Epithelial cell of esophagus (primary cell): ENCODE measurements at regions not wholly inside any gene's neighbourhood (a gene's known extent, or its start where the extent isn't known, plus 50 kb on each side); places are given as distances from the start of the nearest gene placed in this dataset.

Experiments used
- DNase-seq: peaks from one replicate; pipeline ENCODE4 v3.0.0; 2010; ENCODE audit warnings: low read depth
- H3K4me3 ChIP-seq: 2 replicates; pipeline ENCODE4 v1.5.1; 2011; ENCODE audit warnings: mild to moderate bottlenecking, low read length, control low read depth
- TF ChIP-seq, protein P1 (sequence below): IDR thresholded peaks from 2 replicates; pipeline ENCODE4 v1.5.1; 2011; ENCODE audit warnings: low read depth, mild to moderate bottlenecking, low read length, control low read depth, inconsistent platforms; ENCODE audit not compliant: insufficient read depth; ENCODE audit errors: missing control alignments

DNA sequence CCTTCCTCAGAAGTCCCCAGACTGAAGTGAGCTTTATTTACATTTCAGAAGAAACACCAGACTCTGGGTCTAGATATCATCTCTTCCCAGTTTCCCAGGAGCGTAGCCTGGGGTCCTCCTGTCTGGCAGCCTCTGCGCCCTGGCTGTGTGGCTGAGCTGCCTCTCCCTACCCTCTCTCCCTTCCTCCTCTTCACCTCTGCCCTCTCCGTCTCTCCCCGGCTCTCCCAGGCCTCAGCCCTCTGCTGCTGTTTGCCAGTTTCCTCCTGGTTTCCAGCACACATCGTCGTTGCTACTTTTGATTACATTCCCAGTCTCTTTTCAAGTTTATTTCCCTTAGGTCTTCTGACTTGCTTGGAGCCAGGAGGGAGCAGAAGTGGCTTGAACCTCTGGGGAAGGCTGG is 91.1 kb upstream of the DISP3 start:
- no peak overlapping the region for H3K4me3 ChIP-seq
- no peak for DNase-seq
- TF ChIP-seq, protein P1, sequence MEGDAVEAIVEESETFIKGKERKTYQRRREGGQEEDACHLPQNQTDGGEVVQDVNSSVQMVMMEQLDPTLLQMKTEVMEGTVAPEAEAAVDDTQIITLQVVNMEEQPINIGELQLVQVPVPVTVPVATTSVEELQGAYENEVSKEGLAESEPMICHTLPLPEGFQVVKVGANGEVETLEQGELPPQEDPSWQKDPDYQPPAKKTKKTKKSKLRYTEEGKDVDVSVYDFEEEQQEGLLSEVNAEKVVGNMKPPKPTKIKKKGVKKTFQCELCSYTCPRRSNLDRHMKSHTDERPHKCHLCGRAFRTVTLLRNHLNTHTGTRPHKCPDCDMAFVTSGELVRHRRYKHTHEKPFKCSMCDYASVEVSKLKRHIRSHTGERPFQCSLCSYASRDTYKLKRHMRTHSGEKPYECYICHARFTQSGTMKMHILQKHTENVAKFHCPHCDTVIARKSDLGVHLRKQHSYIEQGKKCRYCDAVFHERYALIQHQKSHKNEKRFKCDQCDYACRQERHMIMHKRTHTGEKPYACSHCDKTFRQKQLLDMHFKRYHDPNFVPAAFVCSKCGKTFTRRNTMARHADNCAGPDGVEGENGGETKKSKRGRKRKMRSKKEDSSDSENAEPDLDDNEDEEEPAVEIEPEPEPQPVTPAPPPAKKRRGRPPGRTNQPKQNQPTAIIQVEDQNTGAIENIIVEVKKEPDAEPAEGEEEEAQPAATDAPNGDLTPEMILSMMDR = no peak

DNA sequence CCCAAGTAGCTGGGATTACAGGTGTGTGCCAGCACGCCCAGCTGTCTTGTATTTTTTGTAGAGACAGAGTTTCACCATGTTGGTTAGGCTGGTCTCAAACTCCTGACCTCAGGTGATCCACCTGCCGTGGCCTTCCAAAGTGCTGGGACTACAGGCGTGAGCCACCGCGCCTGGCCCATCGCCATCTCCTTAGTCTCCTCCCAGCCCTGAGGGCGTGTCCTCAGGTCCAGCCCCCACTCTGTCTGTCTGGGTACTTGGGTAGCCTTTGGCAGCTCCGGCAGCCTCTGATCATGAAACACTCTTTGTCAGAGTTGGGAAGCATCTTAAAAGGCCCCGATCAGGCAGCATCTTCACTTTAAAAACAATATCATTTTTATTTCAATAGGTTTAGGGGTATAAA is 90.3 kb upstream of the DISP3 start:
- DNase-seq = no peak
- no peak overlapping the region for H3K4me3 ChIP-seq
- TF ChIP-seq, protein P1 = no peak

DNA sequence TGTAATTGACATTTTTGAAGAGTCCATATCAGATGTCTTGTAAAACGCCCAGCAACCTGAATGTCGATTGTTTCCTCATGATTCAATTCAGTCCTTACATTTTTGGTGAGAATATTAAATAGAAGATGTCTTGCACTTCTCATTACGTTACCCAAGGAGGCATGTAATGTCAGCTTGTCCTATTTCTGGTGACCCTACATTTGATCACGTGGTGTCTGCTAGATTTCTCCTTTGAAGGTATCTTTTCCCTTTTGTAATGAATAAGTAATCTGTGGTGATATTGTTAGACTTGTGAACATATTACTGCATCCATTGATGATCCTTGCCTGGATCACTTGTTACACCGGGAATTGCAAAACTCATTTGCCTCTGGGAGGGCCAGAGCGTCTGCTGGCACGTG is 87.6 kb upstream of the DISP3 start:
- H3K4me3 ChIP-seq = no peak overlapping the region
- no peak for DNase-seq
- TF ChIP-seq, protein P1 = no peak

DNA sequence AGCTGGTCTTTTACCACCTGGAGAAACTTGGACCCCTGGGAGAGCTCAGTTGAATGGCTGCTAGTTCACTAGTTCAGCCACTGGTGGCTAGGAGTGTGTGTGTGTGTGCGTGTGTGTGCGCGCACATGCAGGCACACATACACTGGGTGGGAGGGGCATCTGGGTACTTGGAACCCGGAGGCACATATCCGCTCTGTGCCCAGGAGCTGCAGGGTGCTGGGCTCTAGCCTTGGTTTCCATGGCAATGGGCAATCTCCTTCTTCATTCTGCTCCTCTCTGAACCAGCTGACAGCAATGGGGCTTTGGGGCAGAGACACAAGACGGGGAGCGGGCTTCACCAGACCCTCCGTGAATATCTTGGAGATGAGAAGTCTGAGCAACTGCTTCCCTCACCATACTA is 87.1 kb upstream of the DISP3 start:
- TF ChIP-seq, protein P1 = no peak
- H3K4me3 ChIP-seq = no peak overlapping the region
- no peak for DNase-seq

DNA sequence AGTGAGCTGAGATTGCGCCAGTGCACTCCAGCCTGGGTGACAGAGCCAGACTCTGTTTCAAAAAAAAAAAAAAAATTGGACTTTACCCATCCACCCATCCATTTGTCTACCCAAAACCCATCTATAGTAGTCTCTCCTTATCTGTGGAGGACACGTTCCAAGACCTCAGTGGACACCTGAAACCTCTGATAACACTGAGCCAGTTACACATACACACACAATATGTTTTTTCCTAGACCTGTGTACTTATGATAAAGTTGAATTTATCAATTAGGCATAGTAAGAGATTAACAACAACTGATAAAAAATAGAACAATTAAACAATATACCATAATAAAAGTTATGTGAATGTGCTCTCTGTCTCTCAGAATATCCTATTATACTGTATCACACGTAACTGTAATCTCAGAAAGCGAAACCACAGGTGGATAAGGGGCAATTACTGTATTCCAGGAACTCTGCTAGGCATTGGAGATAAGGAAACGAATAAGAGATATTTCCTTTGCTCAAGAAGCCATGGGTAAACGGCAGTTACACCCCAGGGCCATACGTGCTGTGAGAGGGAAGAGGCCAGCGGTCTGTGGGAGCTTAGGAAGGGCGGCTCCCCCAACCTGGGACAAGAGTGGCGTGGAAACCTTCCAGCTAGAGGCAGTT is 84.2 kb upstream of the DISP3 start:
- TF ChIP-seq, protein P1 = no peak
- H3K4me3 ChIP-seq = no peak overlapping the region
- no peak for DNase-seq

DNA sequence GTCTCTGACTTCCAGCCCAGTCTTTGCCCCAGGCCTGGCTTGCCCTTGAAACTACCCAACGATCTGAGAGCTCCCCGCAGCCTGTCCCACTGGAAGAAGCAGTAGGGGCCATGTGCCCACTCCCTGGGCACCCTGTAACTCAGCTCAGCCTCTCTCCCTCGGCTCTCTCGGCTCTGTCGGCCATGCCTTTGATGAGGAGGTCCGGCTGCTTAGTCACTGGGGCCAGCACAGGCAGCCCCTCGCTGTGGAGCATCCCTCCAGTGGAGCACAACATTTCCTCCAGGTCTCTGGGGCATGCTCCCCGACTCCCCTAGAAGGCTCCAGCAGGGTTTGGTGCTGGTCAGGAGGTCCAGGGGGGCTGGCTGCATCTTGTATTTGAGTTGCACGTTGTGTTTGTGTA is 83.3 kb upstream of the DISP3 start:
- TF ChIP-seq, protein P1 = no peak
- no peak overlapping the region for H3K4me3 ChIP-seq
- no peak for DNase-seq
